ENCODE measurements at regions not wholly inside any gene's neighbourhood (a gene's known extent, or its start where the extent isn't known, plus 50 kb on each side); places are given as distances from the start of the nearest gene placed in this dataset.

DNA sequence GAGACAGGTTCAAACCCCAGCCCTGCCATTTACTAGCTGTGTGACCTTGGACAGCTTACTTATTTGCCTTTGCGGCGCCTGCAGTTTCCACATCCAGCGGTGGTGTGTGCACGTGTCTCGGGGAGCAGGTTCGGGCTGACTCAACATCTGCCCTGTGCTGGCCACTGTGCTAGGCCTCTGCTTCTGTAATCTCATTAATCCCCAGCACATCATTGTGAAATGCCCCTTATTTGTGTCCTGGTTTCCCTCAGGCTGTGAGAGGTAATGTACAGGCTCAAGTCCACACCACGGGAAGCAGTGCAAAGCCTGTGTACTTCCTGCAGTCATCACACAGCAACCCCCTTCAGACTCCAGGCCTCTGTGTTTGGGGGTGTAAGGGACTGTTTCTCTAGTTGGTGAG is 285.7 kb downstream of the RPS24 start:
- H3K4me1 Mint-ChIP-seq (ENCODE audit: low read depth, unreplicated experiment), result no peaks in the 10 kb centered on the region
- peaks cover 5% of the 10 kb centered on the region for H3K27me3 Mint-ChIP-seq (ENCODE audit: unreplicated experiment)
- H3K4me3 Mint-ChIP-seq (ENCODE audit: unreplicated experiment), result no peak overlapping the region

DNA sequence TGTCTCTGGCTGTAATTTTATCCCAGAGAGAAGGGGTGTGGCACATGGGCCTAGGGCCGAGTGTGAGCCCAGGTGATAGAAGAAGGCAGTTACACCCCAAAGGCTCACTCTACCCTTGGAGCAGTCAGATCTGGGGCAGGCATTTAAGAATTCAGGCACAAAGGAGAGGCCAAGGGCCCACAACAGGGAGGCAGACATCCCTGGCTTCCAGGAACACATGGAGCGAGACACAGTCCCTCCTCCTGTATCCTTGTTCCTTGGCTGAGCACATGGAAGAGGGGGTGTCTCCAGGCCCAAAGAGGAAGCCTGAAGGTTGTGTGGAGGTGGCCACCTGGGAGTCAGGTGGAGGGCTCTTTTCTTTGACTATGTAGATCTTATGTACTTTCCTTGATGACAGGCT is 286.2 kb downstream of the RPS24 start:
- TF ChIP-seq CTCF (IDR thresholded peaks at IDR 0.05; ENCODE audit: partially characterized antibody, unreplicated experiment), result no peak
- peaks cover 5% of the 10 kb centered on the region for H3K27me3 Mint-ChIP-seq (ENCODE audit: unreplicated experiment)
- no peak overlapping the region for H3K4me3 Mint-ChIP-seq (ENCODE audit: unreplicated experiment)
- DNase-seq, result no peak
- H3K4me1 Mint-ChIP-seq (ENCODE audit: low read depth, unreplicated experiment), result no peaks in the 10 kb centered on the region
- peaks cover 9% of the 10 kb centered on the region for H3K36me3 Mint-ChIP-seq (ENCODE audit: unreplicated experiment)
- H3K27ac Mint-ChIP-seq (ENCODE audit: unreplicated experiment), result no peak overlapping the region
- H3K9me3 Mint-ChIP-seq (ENCODE audit: unreplicated experiment), result peaks cover 3% of the 10 kb centered on the region

More for the DNA sequence above, 285.7 kb downstream of the RPS24 start:
- Mint-ChIP-seq H3K36me3 (ENCODE audit: unreplicated experiment) (peaks cover 13% of the 10 kb centered on the region), H3K27ac (ENCODE audit: unreplicated experiment) (no peak overlapping the region), H3K9me3 (ENCODE audit: unreplicated experiment) (peaks cover 3% of the 10 kb centered on the region)
- no peak for TF ChIP-seq CTCF (IDR thresholded peaks at IDR 0.05; ENCODE audit: partially characterized antibody, unreplicated experiment)
- DNase-seq, result no peak

DNA sequence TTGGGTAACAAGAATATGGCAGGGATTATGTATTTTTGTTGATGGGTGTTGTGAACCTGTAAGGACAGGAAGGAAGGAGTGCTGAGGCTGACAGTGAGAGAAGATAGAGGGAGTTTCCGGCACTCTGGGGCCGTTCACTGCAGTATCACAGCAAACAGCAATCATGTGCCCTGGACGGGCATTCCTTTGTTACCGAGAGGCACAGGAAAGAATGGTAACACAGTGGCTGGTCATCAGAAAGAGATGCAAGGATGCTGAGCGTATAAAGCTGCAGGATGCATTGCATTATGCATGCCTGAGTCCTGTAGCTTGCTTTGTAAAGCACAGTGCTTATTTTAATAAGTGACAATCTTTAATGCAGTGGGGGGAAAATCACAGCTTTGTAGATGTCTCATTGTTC is 286.8 kb downstream of the RPS24 start:
- no peak overlapping the region for H3K4me3 Mint-ChIP-seq (ENCODE audit: unreplicated experiment)
- TF ChIP-seq CTCF (IDR thresholded peaks at IDR 0.05; ENCODE audit: partially characterized antibody, unreplicated experiment), result no peak
- H3K27me3 Mint-ChIP-seq (ENCODE audit: unreplicated experiment), result peaks cover 5% of the 10 kb centered on the region
- H3K36me3 Mint-ChIP-seq (ENCODE audit: unreplicated experiment), result peaks cover 2% of the 10 kb centered on the region
- no peak for DNase-seq
- peaks cover 3% of the 10 kb centered on the region for H3K9me3 Mint-ChIP-seq (ENCODE audit: unreplicated experiment)
- H3K27ac Mint-ChIP-seq (ENCODE audit: unreplicated experiment), result no peak overlapping the region
- no peaks in the 10 kb centered on the region for H3K4me1 Mint-ChIP-seq (ENCODE audit: low read depth, unreplicated experiment)

GRCh38 chr10:78321000-78321399 is 287.3 kb downstream of the RPS24 start:
- DNase-seq, result no peak
- Mint-ChIP-seq H3K4me3 (ENCODE audit: unreplicated experiment) (no peak overlapping the region), H3K27me3 (ENCODE audit: unreplicated experiment) (peaks cover 5% of the 10 kb centered on the region), H3K27ac (ENCODE audit: unreplicated experiment) (no peak overlapping the region), H3K9me3 (ENCODE audit: unreplicated experiment) (peaks cover 3% of the 10 kb centered on the region), H3K36me3 (ENCODE audit: unreplicated experiment) (peaks cover under 1% of the 10 kb centered on the region), H3K4me1 (ENCODE audit: low read depth, unreplicated experiment) (no peaks in the 10 kb centered on the region)
- TF ChIP-seq CTCF (IDR thresholded peaks at IDR 0.05; ENCODE audit: partially characterized antibody, unreplicated experiment), result no peak

DNA sequence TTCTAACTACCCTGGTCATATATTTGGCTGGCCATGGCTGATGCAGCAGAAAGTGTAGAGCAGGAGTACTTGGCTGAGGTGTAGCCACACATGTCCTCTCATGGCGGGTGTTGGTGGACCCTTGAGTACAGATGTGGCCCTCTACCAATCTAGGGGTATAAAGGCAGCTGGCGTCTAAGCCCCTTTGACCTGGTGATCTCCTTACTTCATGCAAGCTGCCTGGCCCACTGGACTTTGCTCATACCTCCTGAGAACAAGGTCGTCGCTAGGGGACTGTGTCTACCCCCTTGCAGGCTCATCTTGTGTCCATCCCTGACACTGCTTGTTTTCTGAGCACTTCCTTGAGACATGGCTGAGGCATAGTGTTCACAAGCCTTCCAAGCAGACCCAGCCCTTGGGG is 287.8 kb downstream of the RPS24 start:
- Mint-ChIP-seq H3K36me3 (ENCODE audit: unreplicated experiment) (peaks cover 6% of the 10 kb centered on the region), H3K4me1 (ENCODE audit: low read depth, unreplicated experiment) (no peaks in the 10 kb centered on the region), H3K9me3 (ENCODE audit: unreplicated experiment) (peaks cover 3% of the 10 kb centered on the region), H3K27ac (ENCODE audit: unreplicated experiment) (no peak overlapping the region), H3K4me3 (ENCODE audit: unreplicated experiment) (no peak overlapping the region), H3K27me3 (ENCODE audit: unreplicated experiment) (peaks cover 5% of the 10 kb centered on the region)
- DNase-seq, result no peak
- no peak for TF ChIP-seq CTCF (IDR thresholded peaks at IDR 0.05; ENCODE audit: partially characterized antibody, unreplicated experiment)
